Body of pancreas (tissue), 4 donors: ENCODE measurements at regions not wholly inside any gene's neighbourhood (a gene's known extent, or its start where the extent isn't known, plus 50 kb on each side); places are given as distances from the start of the nearest gene placed in this dataset.

Experiments
- CTCF ChIP-seq, 7 experiments: fragments of 450-650 bp in 4 of 7; fragments of 200-600 bp in 3 of 7; sonication (generic) in 3 of 7; IDR thresholded peaks; one replicate each; pipeline ENCODE4 v1.5.1; 2016 to 2019; ENCODE audit warnings: antibody characterized with exemption in 7 of 7
- POLR2A ChIP-seq, 3 donors: fragments of 450-650 bp; IDR thresholded peaks; one replicate each; pipeline ENCODE4 v1.6.1; 2016; ENCODE audit warnings: antibody characterized with exemption in 3 of 3, mild to moderate bottlenecking in 2 of 3

GRCh38 chr3:110063178-110063577 lies 725.8 kb upstream of the DPPA4 start:
- TF ChIP-seq CTCF (IDR thresholded peaks at IDR 0.05), result no peak
- TF ChIP-seq POLR2A (IDR thresholded peaks at IDR 0.05), result no peak
